ENCODE measurements at regions not wholly inside any gene's neighbourhood (a gene's known extent, or its start where the extent isn't known, plus 50 kb on each side); places are given as distances from the start of the nearest gene placed in this dataset.

DNA sequence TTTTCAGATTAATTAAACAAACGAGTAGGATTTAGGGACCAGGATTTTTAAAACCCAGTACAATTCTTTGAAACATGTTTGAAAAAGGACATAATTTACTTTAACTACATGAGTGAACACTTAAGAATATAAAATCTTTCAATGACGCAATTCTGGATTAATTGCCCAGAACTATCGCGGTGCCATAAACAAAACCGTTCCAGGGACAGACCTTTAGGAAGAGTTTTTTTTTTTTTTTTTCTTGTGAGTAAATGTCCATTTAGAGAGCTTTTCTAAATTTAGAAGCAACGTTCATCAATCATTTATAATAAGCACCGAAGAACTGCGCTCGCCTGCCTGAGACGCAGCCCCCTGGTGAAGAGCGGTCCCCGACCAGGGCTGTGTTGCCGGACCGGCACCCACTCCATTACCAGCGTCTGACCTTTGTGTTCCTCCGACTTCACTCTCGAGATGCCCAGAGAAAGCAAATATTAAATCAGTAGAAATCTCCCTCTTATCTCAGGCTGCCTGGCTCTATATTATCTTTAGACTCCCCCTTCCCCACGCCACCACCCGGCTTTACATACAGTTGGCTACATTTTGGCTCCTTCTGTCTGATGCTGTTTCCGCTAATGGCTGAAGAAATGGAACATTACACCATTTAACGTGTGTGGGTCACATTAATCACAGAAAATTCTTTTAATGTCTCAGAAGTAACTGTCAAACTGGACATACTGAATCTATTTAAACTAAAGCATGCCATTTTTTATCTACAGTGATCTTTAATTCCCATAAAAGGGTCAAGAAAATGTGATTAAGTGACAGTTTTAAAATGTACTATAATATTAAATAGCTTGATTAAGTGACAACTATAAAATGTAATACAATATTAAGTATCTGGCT lies 364.0 kb upstream of the MEIS1 start:
- Histone ChIP-seq H3K23ac (ENCODE audit: low read length) (no peak overlapping the region), H4K8ac (ENCODE audit: low read depth, low read length) (no peak overlapping the region), H3K27ac (ENCODE audit: low read depth, low read length) (no peak overlapping the region), H3K56ac (ENCODE audit: low read length) (no peak overlapping the region), H3K4me1 (ENCODE audit: control insufficient read depth, low read depth, low read length) (no peaks in the 10 kb centered on the region), H3K4me3 (ENCODE audit: low read length) (no peak overlapping the region), H4K5ac (ENCODE audit: low read length) (no peak overlapping the region), H3K79me1 (ENCODE audit: low read length) (no peaks in the 10 kb centered on the region), H3K27me3 (ENCODE audit: insufficient read depth, low read length, poor library complexity) (no peaks in the 10 kb centered on the region), H3K36me3 (ENCODE audit: control insufficient read depth, insufficient read depth, low read length) (no peaks in the 10 kb centered on the region), H2BK120ac (ENCODE audit: low read depth, low read length) (no peak overlapping the region), H2BK15ac (replicated peaks; ENCODE audit: low read depth) (no peak overlapping the region), H3K79me2 (ENCODE audit: control insufficient read depth, insufficient read depth, low read length) (no peaks in the 10 kb centered on the region), H3K4me2 (ENCODE audit: low read length) (no peak overlapping the region), H2AK5ac (ENCODE audit: low read length) (no peak overlapping the region), H3K9ac (ENCODE audit: low read length) (no peak overlapping the region), H3K4ac (ENCODE audit: low read depth, low read length) (no peak overlapping the region), H3K18ac (ENCODE audit: low read length) (no peak overlapping the region), H2BK5ac (ENCODE audit: low read length) (no peak overlapping the region)
- no peak for DNase-seq
- no CpG with 5 or more reads among the region's 21 CpGs for WGBS (ENCODE audit: extremely low coverage, insufficient coverage, low lambda C conversion rate)

DNA sequence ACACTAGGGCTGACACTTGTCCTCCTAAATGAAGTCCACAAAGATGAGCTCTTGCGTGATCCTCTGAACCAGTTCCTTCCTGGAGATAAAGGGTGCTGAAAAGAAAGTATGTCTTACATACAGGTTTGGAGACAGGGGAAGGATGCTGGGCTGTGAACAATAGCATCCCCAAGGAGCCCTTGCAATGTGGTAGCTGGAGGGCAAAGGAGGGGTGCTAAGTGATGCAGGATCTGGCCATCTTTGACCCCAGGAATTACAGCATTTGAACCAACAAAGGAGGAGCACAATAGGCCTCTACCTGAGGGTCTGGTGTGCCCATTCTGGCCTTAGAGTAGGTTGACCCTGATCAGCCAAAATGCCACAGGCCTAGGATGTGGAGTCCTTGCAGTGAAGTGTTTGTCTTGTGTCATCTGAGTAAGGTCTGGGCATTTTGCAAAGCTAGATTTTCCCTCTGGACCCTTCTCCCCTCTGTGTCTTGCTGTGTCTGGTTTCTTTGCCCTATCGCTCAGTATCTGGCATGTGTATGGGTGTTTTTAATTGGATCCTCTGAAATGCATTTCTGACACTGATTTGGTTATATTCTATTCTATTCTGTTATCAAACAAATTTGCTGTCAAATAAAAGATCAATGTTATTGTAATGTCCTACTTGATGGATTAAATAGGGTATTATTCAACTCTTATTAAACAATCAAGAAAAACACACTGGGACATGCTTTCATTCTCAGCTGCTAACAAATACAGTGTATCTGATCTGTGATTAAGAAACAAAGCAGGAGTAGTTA lies 364.8 kb upstream of the MEIS1 start:
- peak; percentile 28 for DNase-seq
- H3K4ac ChIP-seq (ENCODE audit: low read depth, low read length): no peak overlapping the region
- H3K18ac ChIP-seq (ENCODE audit: low read length): no peak overlapping the region
- no peak overlapping the region for H3K27ac ChIP-seq (ENCODE audit: low read depth, low read length)
- H3K9ac ChIP-seq (ENCODE audit: low read length): no peak overlapping the region
- H3K4me2 ChIP-seq (ENCODE audit: low read length): no peak overlapping the region
- no peak overlapping the region for H2AK5ac ChIP-seq (ENCODE audit: low read length)
- H3K4me3 ChIP-seq (ENCODE audit: low read length): no peak overlapping the region
- no peaks in the 10 kb centered on the region for H3K36me3 ChIP-seq (ENCODE audit: control insufficient read depth, insufficient read depth, low read length)
- H3K79me1 ChIP-seq (ENCODE audit: low read length): no peaks in the 10 kb centered on the region
- no CpG with 5 or more reads among the region's 2 CpGs for WGBS (ENCODE audit: extremely low coverage, insufficient coverage, low lambda C conversion rate)
- no peak overlapping the region for H4K5ac ChIP-seq (ENCODE audit: low read length)
- no peak overlapping the region for H3K56ac ChIP-seq (ENCODE audit: low read length)
- no peaks in the 10 kb centered on the region for H3K79me2 ChIP-seq (ENCODE audit: control insufficient read depth, insufficient read depth, low read length)
- no peak overlapping the region for H2BK15ac ChIP-seq (replicated peaks; ENCODE audit: low read depth)
- no peaks in the 10 kb centered on the region for H3K4me1 ChIP-seq (ENCODE audit: control insufficient read depth, low read depth, low read length)
- H4K8ac ChIP-seq (ENCODE audit: low read depth, low read length): no peak overlapping the region
- H3K23ac ChIP-seq (ENCODE audit: low read length): no peak overlapping the region
- H3K27me3 ChIP-seq (ENCODE audit: insufficient read depth, low read length, poor library complexity): no peaks in the 10 kb centered on the region
- no peak overlapping the region for H2BK5ac ChIP-seq (ENCODE audit: low read length)
- no peak overlapping the region for H2BK120ac ChIP-seq (ENCODE audit: low read depth, low read length)

- H3K4me2 ChIP-seq (ENCODE audit: low read length): no peak overlapping the region
- H3K4me3 ChIP-seq (ENCODE audit: low read length): no peak overlapping the region
- H3K27ac ChIP-seq (ENCODE audit: low read depth, low read length): no peak overlapping the region
- no peak overlapping the region for H2AK5ac ChIP-seq (ENCODE audit: low read length)
- H3K27me3 ChIP-seq (ENCODE audit: insufficient read depth, low read length, poor library complexity): no peaks in the 10 kb centered on the region
- H3K79me2 ChIP-seq (ENCODE audit: control insufficient read depth, insufficient read depth, low read length): no peaks in the 10 kb centered on the region
- no peak overlapping the region for H2BK120ac ChIP-seq (ENCODE audit: low read depth, low read length)
- H3K4me1 ChIP-seq (ENCODE audit: control insufficient read depth, low read depth, low read length): no peaks in the 10 kb centered on the region
- no peaks in the 10 kb centered on the region for H3K79me1 ChIP-seq (ENCODE audit: low read length)
- H3K56ac ChIP-seq (ENCODE audit: low read length): no peak overlapping the region
- H3K4ac ChIP-seq (ENCODE audit: low read depth, low read length): no peak overlapping the region
- H3K36me3 ChIP-seq (ENCODE audit: control insufficient read depth, insufficient read depth, low read length): no peaks in the 10 kb centered on the region
- H2BK5ac ChIP-seq (ENCODE audit: low read length): no peak overlapping the region
- H3K18ac ChIP-seq (ENCODE audit: low read length): no peak overlapping the region
- no peak overlapping the region for H3K23ac ChIP-seq (ENCODE audit: low read length)
- no peak overlapping the region for H4K5ac ChIP-seq (ENCODE audit: low read length)
- H2BK15ac ChIP-seq (replicated peaks; ENCODE audit: low read depth): no peak overlapping the region
- no peak overlapping the region for H4K8ac ChIP-seq (ENCODE audit: low read depth, low read length)
- DNase-seq: no peak
- no peak overlapping the region for H3K9ac ChIP-seq (ENCODE audit: low read length)
These were observed 368.9 kb upstream of the MEIS1 start for GRCh38 chr2:66066032-66066431.

DNA sequence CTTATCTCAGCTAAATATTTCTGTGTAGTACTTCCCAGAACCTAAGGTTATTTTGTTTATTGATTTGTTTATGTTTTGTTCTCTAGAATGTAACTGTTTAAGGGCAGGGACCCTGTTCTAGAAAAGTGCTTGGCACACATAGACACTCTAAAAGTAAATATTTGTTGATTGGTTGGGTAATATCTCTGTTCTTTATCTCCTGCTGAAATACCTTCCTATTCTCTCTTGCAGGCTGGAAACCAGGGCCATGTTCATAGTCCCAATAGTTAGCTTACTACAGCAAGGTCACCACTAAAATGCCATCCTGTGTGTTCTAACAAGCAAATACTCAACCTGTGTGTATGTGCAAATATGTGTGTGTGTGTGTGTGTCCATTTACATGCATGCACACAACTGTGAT lies 375.6 kb upstream of the MEIS1 start:
- Histone ChIP-seq H4K8ac (ENCODE audit: low read depth, low read length) (no peak overlapping the region), H3K27me3 (ENCODE audit: insufficient read depth, low read length, poor library complexity) (no peaks in the 10 kb centered on the region), H3K56ac (ENCODE audit: low read length) (no peak overlapping the region), H2AK5ac (ENCODE audit: low read length) (no peak overlapping the region), H2BK120ac (ENCODE audit: low read depth, low read length) (no peak overlapping the region), H4K5ac (ENCODE audit: low read length) (no peak overlapping the region), H3K4me1 (ENCODE audit: control insufficient read depth, low read depth, low read length) (no peaks in the 10 kb centered on the region), H3K18ac (ENCODE audit: low read length) (no peak overlapping the region), H2BK15ac (replicated peaks; ENCODE audit: low read depth) (no peak overlapping the region), H3K23ac (ENCODE audit: low read length) (no peak overlapping the region), H3K36me3 (ENCODE audit: control insufficient read depth, insufficient read depth, low read length) (no peaks in the 10 kb centered on the region), H3K27ac (ENCODE audit: low read depth, low read length) (no peak overlapping the region), H3K9ac (ENCODE audit: low read length) (no peak overlapping the region), H3K79me1 (ENCODE audit: low read length) (no peaks in the 10 kb centered on the region), H3K4me2 (ENCODE audit: low read length) (no peak overlapping the region), H3K4me3 (ENCODE audit: low read length) (no peak overlapping the region), H3K4ac (ENCODE audit: low read depth, low read length) (no peak overlapping the region), H2BK5ac (ENCODE audit: low read length) (no peak overlapping the region), H3K79me2 (ENCODE audit: control insufficient read depth, insufficient read depth, low read length) (no peaks in the 10 kb centered on the region)
- DNase-seq: no peak

GRCh38 chr2:66058675-66059074 lies 376.2 kb upstream of the MEIS1 start:
- Histone ChIP-seq H3K36me3 (ENCODE audit: control insufficient read depth, insufficient read depth, low read length) (no peaks in the 10 kb centered on the region), H3K27ac (ENCODE audit: low read depth, low read length) (no peak overlapping the region), H3K79me2 (ENCODE audit: control insufficient read depth, insufficient read depth, low read length) (no peaks in the 10 kb centered on the region), H2BK15ac (replicated peaks; ENCODE audit: low read depth) (no peak overlapping the region), H3K27me3 (ENCODE audit: insufficient read depth, low read length, poor library complexity) (no peaks in the 10 kb centered on the region), H3K79me1 (ENCODE audit: low read length) (no peaks in the 10 kb centered on the region), H4K5ac (ENCODE audit: low read length) (no peak overlapping the region), H3K9ac (ENCODE audit: low read length) (no peak overlapping the region), H3K4me2 (ENCODE audit: low read length) (no peak overlapping the region), H2AK5ac (ENCODE audit: low read length) (no peak overlapping the region), H3K56ac (ENCODE audit: low read length) (no peak overlapping the region), H3K4me1 (ENCODE audit: control insufficient read depth, low read depth, low read length) (no peaks in the 10 kb centered on the region), H3K23ac (ENCODE audit: low read length) (no peak overlapping the region), H3K4ac (ENCODE audit: low read depth, low read length) (no peak overlapping the region), H3K18ac (ENCODE audit: low read length) (no peak overlapping the region), H4K8ac (ENCODE audit: low read depth, low read length) (no peak overlapping the region), H3K4me3 (ENCODE audit: low read length) (no peak overlapping the region), H2BK5ac (ENCODE audit: low read length) (no peak overlapping the region), H2BK120ac (ENCODE audit: low read depth, low read length) (no peak overlapping the region)
- peak; percentile 13 for DNase-seq
- WGBS (ENCODE audit: extremely low coverage, insufficient coverage, low lambda C conversion rate): no CpG with 5 or more reads among the region's 4 CpGs

Data from mesendoderm (in vitro differentiated cells).